ENCODE measurements at regions not wholly inside any gene's neighbourhood (a gene's known extent, or its start where the extent isn't known, plus 50 kb on each side); places are given as distances from the start of the nearest gene placed in this dataset.

DNA sequence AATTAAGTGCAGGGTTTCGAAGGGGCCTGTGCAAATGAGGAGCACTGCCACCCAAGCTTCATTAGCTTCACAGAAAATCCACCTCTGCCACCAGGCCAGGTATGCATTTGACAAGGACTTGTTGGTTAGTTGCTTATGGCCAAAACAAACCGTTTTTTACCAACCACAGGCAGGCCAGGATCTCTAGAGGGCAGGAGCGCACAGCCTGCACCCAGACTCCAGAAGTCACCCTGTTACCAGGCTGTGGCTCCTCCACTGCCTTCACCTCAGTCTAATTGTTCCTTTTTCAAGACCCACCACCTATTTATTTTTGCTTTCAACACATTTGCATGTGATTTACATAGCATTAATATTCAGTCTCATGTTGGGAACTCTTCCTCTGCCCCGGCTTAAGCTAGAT, 78.3 kb upstream of the HSPA9 start:
- H3K4me1 ChIP-seq (ENCODE audit: control insufficient read depth in 4 of 4, insufficient read depth in 4 of 4, low read length in 3 of 4): peaks cover 0 to 3% (median 0%) of the 10 kb centered on the region in 4 donors
- WGBS: 67% methylated on average over 4 of the region's 4 CpGs

DNA sequence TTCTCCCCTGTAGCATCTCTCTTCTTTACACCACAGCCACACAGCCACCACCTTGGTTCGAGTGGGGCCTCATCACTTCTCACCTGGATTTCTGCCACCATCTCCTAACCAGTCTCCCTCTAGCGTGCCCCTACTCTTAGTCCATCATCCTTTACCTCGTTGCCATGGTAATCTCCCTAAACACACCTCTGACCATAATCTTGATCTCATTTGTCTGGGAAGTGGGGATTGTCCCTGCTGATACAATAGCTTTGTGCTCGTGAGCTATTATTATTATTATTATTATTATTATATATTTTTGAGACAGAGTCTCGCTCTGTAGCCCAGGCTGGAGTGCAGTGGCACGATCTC, 76.5 kb upstream of the HSPA9 start:
- Histone ChIP-seq H3K4me1 (ENCODE audit: control insufficient read depth in 4 of 4, insufficient read depth in 4 of 4, low read length in 3 of 4) (peaks cover 0 to 3% (median 0%) of the 10 kb centered on the region in 4 donors), H3K4me3 (ENCODE audit: low read depth in 1 of 3, low read length in 3 of 3) (no peak overlapping the region), H3K9me3 (ENCODE audit: control insufficient read depth in 4 of 4, low read length in 3 of 4) (no peaks in the 10 kb centered on the region), H3K9ac (ENCODE audit: low read depth in 1 of 2, low read length in 2 of 2) (no peak overlapping the region), H3K27me3 (ENCODE audit: control insufficient read depth in 4 of 4, insufficient read depth in 4 of 4, low read length in 3 of 4) (no peaks in the 10 kb centered on the region), H3K36me3 (ENCODE audit: control insufficient read depth in 4 of 4, insufficient read depth in 3 of 4, low read depth in 1 of 4, low read length in 3 of 4) (no peaks in the 10 kb centered on the region), H3K27ac (ENCODE audit: low read depth in 1 of 2, low read length in 2 of 2) (no peak overlapping the region)
- WGBS: 79% methylated on average over 6 of the region's 6 CpGs
- TF ChIP-seq, protein P1, sequence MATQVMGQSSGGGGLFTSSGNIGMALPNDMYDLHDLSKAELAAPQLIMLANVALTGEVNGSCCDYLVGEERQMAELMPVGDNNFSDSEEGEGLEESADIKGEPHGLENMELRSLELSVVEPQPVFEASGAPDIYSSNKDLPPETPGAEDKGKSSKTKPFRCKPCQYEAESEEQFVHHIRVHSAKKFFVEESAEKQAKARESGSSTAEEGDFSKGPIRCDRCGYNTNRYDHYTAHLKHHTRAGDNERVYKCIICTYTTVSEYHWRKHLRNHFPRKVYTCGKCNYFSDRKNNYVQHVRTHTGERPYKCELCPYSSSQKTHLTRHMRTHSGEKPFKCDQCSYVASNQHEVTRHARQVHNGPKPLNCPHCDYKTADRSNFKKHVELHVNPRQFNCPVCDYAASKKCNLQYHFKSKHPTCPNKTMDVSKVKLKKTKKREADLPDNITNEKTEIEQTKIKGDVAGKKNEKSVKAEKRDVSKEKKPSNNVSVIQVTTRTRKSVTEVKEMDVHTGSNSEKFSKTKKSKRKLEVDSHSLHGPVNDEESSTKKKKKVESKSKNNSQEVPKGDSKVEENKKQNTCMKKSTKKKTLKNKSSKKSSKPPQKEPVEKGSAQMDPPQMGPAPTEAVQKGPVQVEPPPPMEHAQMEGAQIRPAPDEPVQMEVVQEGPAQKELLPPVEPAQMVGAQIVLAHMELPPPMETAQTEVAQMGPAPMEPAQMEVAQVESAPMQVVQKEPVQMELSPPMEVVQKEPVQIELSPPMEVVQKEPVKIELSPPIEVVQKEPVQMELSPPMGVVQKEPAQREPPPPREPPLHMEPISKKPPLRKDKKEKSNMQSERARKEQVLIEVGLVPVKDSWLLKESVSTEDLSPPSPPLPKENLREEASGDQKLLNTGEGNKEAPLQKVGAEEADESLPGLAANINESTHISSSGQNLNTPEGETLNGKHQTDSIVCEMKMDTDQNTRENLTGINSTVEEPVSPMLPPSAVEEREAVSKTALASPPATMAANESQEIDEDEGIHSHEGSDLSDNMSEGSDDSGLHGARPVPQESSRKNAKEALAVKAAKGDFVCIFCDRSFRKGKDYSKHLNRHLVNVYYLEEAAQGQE (IDR thresholded peaks at IDR 0.05): no peak
- TF ChIP-seq, protein P2, sequence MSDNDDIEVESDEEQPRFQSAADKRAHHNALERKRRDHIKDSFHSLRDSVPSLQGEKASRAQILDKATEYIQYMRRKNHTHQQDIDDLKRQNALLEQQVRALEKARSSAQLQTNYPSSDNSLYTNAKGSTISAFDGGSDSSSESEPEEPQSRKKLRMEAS (IDR thresholded peaks at IDR 0.05): no peak
- TF ChIP-seq FOXA2 (IDR thresholded peaks at IDR 0.05) (no peak), SP1 (IDR thresholded peaks at IDR 0.05) (no peak), RXRA (IDR thresholded peaks at IDR 0.05) (no peak), HNF4A (conservative IDR thresholded peaks at IDR 0.05) (no peak), HNF4G (IDR thresholded peaks at IDR 0.05) (no peak), NR2F2 (IDR thresholded peaks at IDR 0.05) (no peak), GABPA (IDR thresholded peaks at IDR 0.05 in 1 of 2, conservative IDR thresholded peaks at IDR 0.05 in 1 of 2) (no peak), JUND (IDR thresholded peaks at IDR 0.05) (no peak), EGR1 (IDR thresholded peaks at IDR 0.05; ENCODE audit: low read depth in 2 of 2) (no peak), TAF1 (conservative IDR thresholded peaks at IDR 0.05) (no peak), YY1 (IDR thresholded peaks at IDR 0.05) (no peak)
- TF ChIP-seq, protein P3, sequence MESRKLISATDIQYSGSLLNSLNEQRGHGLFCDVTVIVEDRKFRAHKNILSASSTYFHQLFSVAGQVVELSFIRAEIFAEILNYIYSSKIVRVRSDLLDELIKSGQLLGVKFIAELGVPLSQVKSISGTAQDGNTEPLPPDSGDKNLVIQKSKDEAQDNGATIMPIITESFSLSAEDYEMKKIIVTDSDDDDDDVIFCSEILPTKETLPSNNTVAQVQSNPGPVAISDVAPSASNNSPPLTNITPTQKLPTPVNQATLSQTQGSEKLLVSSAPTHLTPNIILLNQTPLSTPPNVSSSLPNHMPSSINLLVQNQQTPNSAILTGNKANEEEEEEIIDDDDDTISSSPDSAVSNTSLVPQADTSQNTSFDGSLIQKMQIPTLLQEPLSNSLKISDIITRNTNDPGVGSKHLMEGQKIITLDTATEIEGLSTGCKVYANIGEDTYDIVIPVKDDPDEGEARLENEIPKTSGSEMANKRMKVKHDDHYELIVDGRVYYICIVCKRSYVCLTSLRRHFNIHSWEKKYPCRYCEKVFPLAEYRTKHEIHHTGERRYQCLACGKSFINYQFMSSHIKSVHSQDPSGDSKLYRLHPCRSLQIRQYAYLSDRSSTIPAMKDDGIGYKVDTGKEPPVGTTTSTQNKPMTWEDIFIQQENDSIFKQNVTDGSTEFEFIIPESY (IDR thresholded peaks at IDR 0.05): no peak
- TF ChIP-seq, protein P4, sequence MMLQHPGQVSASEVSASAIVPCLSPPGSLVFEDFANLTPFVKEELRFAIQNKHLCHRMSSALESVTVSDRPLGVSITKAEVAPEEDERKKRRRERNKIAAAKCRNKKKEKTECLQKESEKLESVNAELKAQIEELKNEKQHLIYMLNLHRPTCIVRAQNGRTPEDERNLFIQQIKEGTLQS (IDR thresholded peaks at IDR 0.05): no peak
- TF ChIP-seq, protein P5, sequence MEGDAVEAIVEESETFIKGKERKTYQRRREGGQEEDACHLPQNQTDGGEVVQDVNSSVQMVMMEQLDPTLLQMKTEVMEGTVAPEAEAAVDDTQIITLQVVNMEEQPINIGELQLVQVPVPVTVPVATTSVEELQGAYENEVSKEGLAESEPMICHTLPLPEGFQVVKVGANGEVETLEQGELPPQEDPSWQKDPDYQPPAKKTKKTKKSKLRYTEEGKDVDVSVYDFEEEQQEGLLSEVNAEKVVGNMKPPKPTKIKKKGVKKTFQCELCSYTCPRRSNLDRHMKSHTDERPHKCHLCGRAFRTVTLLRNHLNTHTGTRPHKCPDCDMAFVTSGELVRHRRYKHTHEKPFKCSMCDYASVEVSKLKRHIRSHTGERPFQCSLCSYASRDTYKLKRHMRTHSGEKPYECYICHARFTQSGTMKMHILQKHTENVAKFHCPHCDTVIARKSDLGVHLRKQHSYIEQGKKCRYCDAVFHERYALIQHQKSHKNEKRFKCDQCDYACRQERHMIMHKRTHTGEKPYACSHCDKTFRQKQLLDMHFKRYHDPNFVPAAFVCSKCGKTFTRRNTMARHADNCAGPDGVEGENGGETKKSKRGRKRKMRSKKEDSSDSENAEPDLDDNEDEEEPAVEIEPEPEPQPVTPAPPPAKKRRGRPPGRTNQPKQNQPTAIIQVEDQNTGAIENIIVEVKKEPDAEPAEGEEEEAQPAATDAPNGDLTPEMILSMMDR (IDR thresholded peaks at IDR 0.05; ENCODE audit: low read depth, low read length, missing input control): no peak
- DNase-seq (ENCODE audit: low spot score): no peak

More for the DNA sequence above, 78.3 kb upstream of the HSPA9 start:
- no peak for DNase-seq (ENCODE audit: low spot score)
- Histone ChIP-seq H3K27me3 (ENCODE audit: control insufficient read depth in 4 of 4, insufficient read depth in 4 of 4, low read length in 3 of 4) (no peaks in the 10 kb centered on the region), H3K4me3 (ENCODE audit: low read depth in 1 of 3, low read length in 3 of 3) (no peak overlapping the region), H3K36me3 (ENCODE audit: control insufficient read depth in 4 of 4, insufficient read depth in 3 of 4, low read depth in 1 of 4, low read length in 3 of 4) (no peaks in the 10 kb centered on the region), H3K9ac (ENCODE audit: low read depth in 1 of 2, low read length in 2 of 2) (no peak overlapping the region), H3K27ac (ENCODE audit: low read depth in 1 of 2, low read length in 2 of 2) (no peak overlapping the region), H3K9me3 (ENCODE audit: control insufficient read depth in 4 of 4, low read length in 3 of 4) (no peaks in the 10 kb centered on the region)
- peak; percentile 31 to 47 for TF ChIP-seq RAD21 (IDR thresholded peaks at IDR 0.05)
- TF ChIP-seq NR2F2 (IDR thresholded peaks at IDR 0.05): no peak
- no peak for TF ChIP-seq RXRA (IDR thresholded peaks at IDR 0.05)
- no peak for TF ChIP-seq FOXA2 (IDR thresholded peaks at IDR 0.05)
